A549 (cell line): ENCODE measurements at regions not wholly inside any gene's neighbourhood (a gene's known extent, or its start where the extent isn't known, plus 50 kb on each side); places are given as distances from the start of the nearest gene placed in this dataset.

Source experiments
- ATAC-seq, 2 experiments: fragments of 200-7000 bp in 1 of 2; fragments of >200 bp in 1 of 2; cut with Nextera tagmentation in 1 of 2; cut with Tn5 transposase in 1 of 2; 3 replicates each; pipeline versions ENCODE4 v1.8.0 to v1.9.1; 2018 to 2020; ENCODE audit warnings: mild to moderate bottlenecking in 1 of 2, moderate library complexity in 1 of 2
- CTCF ChIA-PET: fragments of 300-600 bp; sonication (Branson Sonifier 250); formaldehyde crosslinking; extraction: SDS; loops from one replicate; lab custom pipeline; 2021; ENCODE audit warnings: antibody characterized with exemption, inconsistent platforms; lab: Yijun Ruan, JAX
- POLR2A ChIA-PET: fragments of 350-600 bp; formaldehyde crosslinking; extraction: SDS; loops from one replicate; lab custom pipeline; 2021; ENCODE audit warnings: antibody characterized with exemption, inconsistent platforms; lab: Yijun Ruan, JAX
- DNase-seq, 2 experiments: peaks; one replicate each; pipeline versions ENCODE4 v3.0.0 to v3.0.0-alpha.2; 2011 to 2016; ENCODE audit warnings: low read depth in 1 of 2, low spot score in 1 of 2
- FAIRE-seq: peaks from 2 replicates; lab custom pipeline; 2011; peaks lifted over from hg19 to GRCh38; lab: Jason Lieb, UNC
- H3K27ac ChIP-seq, 2 experiments: fragments of >200 bp; sonication (Bioruptor Twin); formaldehyde crosslinking; 3 replicates each; pipeline ENCODE4 v1.5.1; 2016 to 2017
- H3K4me1 ChIP-seq: fragments of >200 bp; sonication (Bioruptor Twin); formaldehyde crosslinking; 3 replicates; pipeline ENCODE4 v1.6.1; 2016
- H3K4me2 ChIP-seq: fragments of >200 bp; sonication (Bioruptor Twin); formaldehyde crosslinking; 3 replicates; pipeline ENCODE4 v1.6.1; 2016
- H3K4me3 ChIP-seq: fragments of >200 bp; sonication (Bioruptor Twin); formaldehyde crosslinking; 3 replicates; pipeline ENCODE4 v1.5.1; 2016
- H3K9me3 ChIP-seq: fragments of >200 bp; sonication (Bioruptor Twin); formaldehyde crosslinking; 3 replicates; pipeline ENCODE4 v1.6.1; 2016
- BHLHE40 ChIP-seq: IDR thresholded peaks from 2 replicates; pipeline ENCODE4 v1.6.1; 2012; ENCODE audit warnings: low read depth, low read length, inconsistent platforms
- FOSB ChIP-seq: fragments of 250-450 bp; sonication (Bioruptor Pico); IDR thresholded peaks from 2 replicates; pipeline ENCODE4 v1.5.0; 2020; ENCODE audit warnings: mild to moderate bottlenecking, moderate library complexity
- FOSL2 ChIP-seq, 2 experiments: fragments of 450-650 bp in 1 of 2; fragments of >200 bp in 1 of 2; sonication (Bioruptor Twin) in 1 of 2; formaldehyde crosslinking; IDR thresholded peaks; 2 replicates each; pipeline versions ENCODE4 v1.5.0 to v1.6.1; 2016 to 2020; ENCODE audit warnings: mild to moderate bottlenecking in 1 of 2, moderate library complexity in 1 of 2
- HEYL ChIP-seq: fragments of 250-450 bp; sonication (Bioruptor Pico); IDR thresholded peaks from 2 replicates; pipeline ENCODE4 v1.8.0; 2021; ENCODE audit warnings: mild to moderate bottlenecking, moderate library complexity
- HOXA7 ChIP-seq: fragments of 250-450 bp; sonication (Bioruptor Pico); IDR thresholded peaks from 2 replicates; pipeline ENCODE4 v1.5.0; 2020; ENCODE audit warnings: mild to moderate bottlenecking, moderate library complexity
- NFE2L2 ChIP-seq: fragments of 150-350 bp; conservative IDR thresholded peaks from 2 replicates; pipeline ENCODE4 v1.6.1; 2014; ENCODE audit warnings: low read length
- NR3C1 ChIP-seq: fragments of >200 bp; sonication (Bioruptor Twin); formaldehyde crosslinking; IDR thresholded peaks from 3 replicates; pipeline ENCODE4 v1.6.1; 2017
- RAD21 ChIP-seq, 2 experiments: fragments of >200 bp in 1 of 2; sonication (Bioruptor Twin) in 1 of 2; formaldehyde crosslinking in 1 of 2; IDR thresholded peaks in 1 of 2; conservative IDR thresholded peaks in 1 of 2; 2 replicates in 1 of 2; 3 replicates in 1 of 2; pipeline ENCODE4 v1.6.1; 2012 to 2018; ENCODE audit warnings: inconsistent platforms in 1 of 2
- TP53 ChIP-seq: fragments of 250-450 bp; sonication (Bioruptor Pico); IDR thresholded peaks from 2 replicates; pipeline ENCODE4 v1.5.0; 2021; ENCODE audit warnings: mild to moderate bottlenecking, moderate library complexity
- ZNF302 ChIP-seq: fragments of 250-450 bp; sonication (Bioruptor Pico); IDR thresholded peaks from 2 replicates; pipeline ENCODE4 v1.9.0; 2021; ENCODE audit warnings: inconsistent platforms, mild to moderate bottlenecking, moderate library complexity
- ZSCAN20 ChIP-seq: fragments of 250-450 bp; sonication (Bioruptor Pico); IDR thresholded peaks from 2 replicates; pipeline ENCODE4 v1.8.0; 2022; ENCODE audit warnings: mild to moderate bottlenecking, moderate library complexity
- WGBS: methylation state at CpG from one replicate; pipeline ENCODE4 v1.1.6; 2017; ENCODE audit errors: missing lambda C conversion rate; 5-methylcytosine and 5-hydroxymethylcytosine counted together
- TF ChIP-seq, protein P1 (sequence below): fragments of 250-450 bp; sonication (Bioruptor Pico); IDR thresholded peaks from 2 replicates; pipeline ENCODE4 v1.5.0; 2020; ENCODE audit warnings: low read depth, mild to moderate bottlenecking, moderate library complexity
- TF ChIP-seq, protein P2 (sequence below): fragments of 200-600 bp; sonication (generic); IDR thresholded peaks from 2 replicates; pipeline ENCODE4 v1.6.1; 2016; ENCODE audit warnings: antibody characterized with exemption, mild to moderate bottlenecking, moderate library complexity
- TF ChIP-seq, protein P3 (sequence below): fragments of 250-450 bp; sonication (Bioruptor Pico); IDR thresholded peaks from 2 replicates; pipeline ENCODE4 v1.5.0; 2021; ENCODE audit warnings: mild to moderate bottlenecking, moderate library complexity, borderline replicate concordance

DNA sequence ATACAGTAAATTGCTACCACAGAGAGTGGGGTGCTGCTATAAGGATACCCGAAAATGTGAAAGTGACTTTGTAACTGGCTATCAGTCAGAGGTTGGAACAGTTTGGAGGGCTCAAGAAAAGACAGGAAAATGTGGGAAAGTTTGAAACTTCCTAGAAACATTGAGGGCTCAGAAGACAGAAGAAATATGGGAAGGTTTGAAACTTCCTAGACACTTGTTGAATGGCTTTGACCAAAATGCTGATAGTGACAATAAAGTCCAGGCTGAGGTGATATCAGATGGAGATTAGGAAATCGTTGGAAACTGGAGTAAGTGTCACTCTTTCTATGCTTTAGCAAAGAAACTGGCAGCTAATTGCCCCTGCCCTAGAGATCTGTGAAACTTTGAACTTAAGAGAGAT, 1158.6 kb upstream of the CDH6 start (continued):
- no peak for TF ChIP-seq BHLHE40
- TF ChIP-seq, all 56 proteins: peak for 0

DNA sequence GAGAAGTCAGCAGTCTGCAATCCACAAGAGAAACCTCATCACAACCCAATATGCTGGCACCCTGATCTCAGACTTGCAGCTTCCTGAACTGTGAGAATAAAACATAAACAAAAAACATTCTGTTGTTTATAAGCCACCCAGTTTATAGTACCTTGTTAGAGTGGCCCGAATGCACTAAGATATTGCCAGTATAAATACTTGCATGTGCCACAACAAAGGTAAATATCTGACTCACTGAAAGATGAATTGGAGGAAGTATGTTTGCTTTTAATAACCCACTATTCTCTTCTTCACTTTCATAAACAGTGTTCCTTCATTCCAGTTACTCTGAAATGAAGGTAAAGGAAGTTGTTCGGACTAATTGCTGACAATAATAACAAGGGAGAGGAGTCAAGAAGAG, 1163.4 kb upstream of the CDH6 start:
- FAIRE-seq = no peak
- ChIA-PET POLR2A (no interaction called here), CTCF (no interaction called here)
- Histone ChIP-seq H3K4me3 (no peak overlapping the region), H3K4me1 (no peaks in the 10 kb centered on the region), H3K4me2 (no peak overlapping the region), H3K9me3 (no peaks in the 10 kb centered on the region), H3K27ac (no peak overlapping the region)
- no peak for TF ChIP-seq NFE2L2
- no peak for ATAC-seq
- 4% methylated on average over 2 of the region's 2 CpGs for WGBS
- DNase-seq = no peak

DNA sequence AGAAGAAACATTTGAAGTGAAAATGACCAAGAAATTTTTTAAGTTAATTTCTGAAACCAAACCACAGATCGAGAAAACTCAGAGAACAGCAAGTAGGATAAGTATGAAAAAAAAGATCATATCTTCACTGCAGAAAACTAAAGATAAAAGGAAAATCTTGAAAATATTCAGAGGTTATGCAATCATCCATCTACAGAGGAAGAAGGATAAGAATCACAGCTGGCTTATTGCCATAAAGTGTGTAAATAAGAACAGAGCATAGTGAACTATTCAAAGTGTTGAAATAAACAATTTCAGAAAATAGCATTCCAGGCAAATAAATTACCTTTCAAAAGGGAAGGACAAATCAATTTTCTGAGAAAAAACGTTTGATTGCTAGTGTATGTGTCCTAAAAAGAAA, 1191.7 kb upstream of the CDH6 start:
- CTCF ChIA-PET = no interaction called here

DNA sequence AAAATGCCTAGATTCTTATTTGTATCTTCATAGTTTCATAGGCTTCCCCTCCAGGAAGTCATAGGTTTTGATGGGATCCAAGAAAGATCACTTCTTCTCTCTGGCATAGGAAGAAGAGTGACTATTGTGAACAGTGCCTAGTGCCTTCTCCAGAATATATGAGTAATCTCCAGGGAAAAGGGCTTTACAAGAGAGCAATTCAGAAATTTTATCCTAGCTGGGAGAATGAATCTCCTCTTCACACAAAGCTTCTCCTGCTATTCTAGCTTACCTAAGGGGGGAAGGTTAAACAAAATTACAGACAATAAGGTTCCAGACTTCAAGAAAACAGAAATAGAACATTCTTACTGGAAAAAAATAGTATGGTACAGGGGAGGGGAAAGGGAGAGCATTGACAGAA, 1193.3 kb upstream of the CDH6 start:
- Histone ChIP-seq H3K4me1 (no peaks in the 10 kb centered on the region), H3K4me3 (no peak overlapping the region), H3K9me3 (no peaks in the 10 kb centered on the region), H3K4me2 (no peak overlapping the region), H3K27ac (no peak overlapping the region)
- FAIRE-seq = no peak
- DNase-seq = no peak
- no peak for ATAC-seq
- ChIA-PET POLR2A (no interaction called here), CTCF (no interaction called here)
- TF ChIP-seq RAD21 (conservative IDR thresholded peaks at IDR 0.05 in 1 of 2, IDR thresholded peaks at IDR 0.05 in 1 of 2) (no peak), FOSL2 (IDR thresholded peaks at IDR 0.05) (no peak), FOSL2 (CRISPR knock-in tag; IDR thresholded peaks at IDR 0.05) (no peak), HEYL (CRISPR knock-in tag) (no peak)

More for the DNA sequence above, 1191.7 kb upstream of the CDH6 start:
- Histone ChIP-seq H3K4me2 (no peak overlapping the region), H3K27ac (no peak overlapping the region), H3K9me3 (no peaks in the 10 kb centered on the region), H3K4me3 (no peak overlapping the region), H3K4me1 (no peaks in the 10 kb centered on the region)
- ATAC-seq (no peak), FAIRE-seq (no peak), DNase-seq (no peak)
- POLR2A ChIA-PET = no interaction called here
- no peak for TF ChIP-seq ZNF302 (CRISPR knock-in tag)
- TF ChIP-seq, all 56 proteins: peak for 0
- WGBS = 10% methylated on average over 2 of the region's 2 CpGs

DNA sequence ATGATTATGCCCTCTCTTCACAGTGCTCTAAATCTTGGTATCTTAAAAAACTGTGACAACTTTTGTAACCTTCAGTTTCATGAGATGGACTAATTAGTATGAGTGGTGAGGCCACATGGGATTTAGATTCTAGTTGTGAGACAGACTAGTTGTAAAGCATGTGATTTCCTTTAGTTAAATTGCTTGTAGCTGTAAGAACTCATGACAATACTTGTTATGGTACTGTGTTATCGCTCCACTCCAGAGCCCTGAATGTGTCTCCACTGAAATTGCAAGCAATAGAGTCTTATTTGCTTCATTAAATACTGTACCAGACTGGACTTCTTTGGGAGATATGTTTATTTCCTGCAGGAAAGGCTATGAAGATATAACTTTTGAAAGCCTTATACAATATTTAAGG, 1198.3 kb upstream of the CDH6 start:
- 42% methylated on average over 1 of the region's 1 CpG for WGBS
- ChIA-PET POLR2A (no interaction called here), CTCF (no interaction called here)
- ATAC-seq (no peak), FAIRE-seq (no peak), DNase-seq (no peak)
- Histone ChIP-seq H3K9me3 (no peaks in the 10 kb centered on the region), H3K27ac (no peak overlapping the region), H3K4me1 (no peaks in the 10 kb centered on the region), H3K4me3 (no peak overlapping the region), H3K4me2 (no peak overlapping the region)
- TF ChIP-seq NFE2L2 = no peak
- no peak for TF ChIP-seq NR3C1
- TF ChIP-seq, protein P1, sequence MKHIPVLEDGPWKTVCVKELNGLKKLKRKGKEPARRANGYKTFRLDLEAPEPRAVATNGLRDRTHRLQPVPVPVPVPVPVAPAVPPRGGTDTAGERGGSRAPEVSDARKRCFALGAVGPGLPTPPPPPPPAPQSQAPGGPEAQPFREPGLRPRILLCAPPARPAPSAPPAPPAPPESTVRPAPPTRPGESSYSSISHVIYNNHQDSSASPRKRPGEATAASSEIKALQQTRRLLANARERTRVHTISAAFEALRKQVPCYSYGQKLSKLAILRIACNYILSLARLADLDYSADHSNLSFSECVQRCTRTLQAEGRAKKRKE (CRISPR knock-in tag) = no peak
- no peak for TF ChIP-seq FOSB (CRISPR knock-in tag)
- no peak for TF ChIP-seq TP53 (CRISPR knock-in tag)
- TF ChIP-seq, protein P2, sequence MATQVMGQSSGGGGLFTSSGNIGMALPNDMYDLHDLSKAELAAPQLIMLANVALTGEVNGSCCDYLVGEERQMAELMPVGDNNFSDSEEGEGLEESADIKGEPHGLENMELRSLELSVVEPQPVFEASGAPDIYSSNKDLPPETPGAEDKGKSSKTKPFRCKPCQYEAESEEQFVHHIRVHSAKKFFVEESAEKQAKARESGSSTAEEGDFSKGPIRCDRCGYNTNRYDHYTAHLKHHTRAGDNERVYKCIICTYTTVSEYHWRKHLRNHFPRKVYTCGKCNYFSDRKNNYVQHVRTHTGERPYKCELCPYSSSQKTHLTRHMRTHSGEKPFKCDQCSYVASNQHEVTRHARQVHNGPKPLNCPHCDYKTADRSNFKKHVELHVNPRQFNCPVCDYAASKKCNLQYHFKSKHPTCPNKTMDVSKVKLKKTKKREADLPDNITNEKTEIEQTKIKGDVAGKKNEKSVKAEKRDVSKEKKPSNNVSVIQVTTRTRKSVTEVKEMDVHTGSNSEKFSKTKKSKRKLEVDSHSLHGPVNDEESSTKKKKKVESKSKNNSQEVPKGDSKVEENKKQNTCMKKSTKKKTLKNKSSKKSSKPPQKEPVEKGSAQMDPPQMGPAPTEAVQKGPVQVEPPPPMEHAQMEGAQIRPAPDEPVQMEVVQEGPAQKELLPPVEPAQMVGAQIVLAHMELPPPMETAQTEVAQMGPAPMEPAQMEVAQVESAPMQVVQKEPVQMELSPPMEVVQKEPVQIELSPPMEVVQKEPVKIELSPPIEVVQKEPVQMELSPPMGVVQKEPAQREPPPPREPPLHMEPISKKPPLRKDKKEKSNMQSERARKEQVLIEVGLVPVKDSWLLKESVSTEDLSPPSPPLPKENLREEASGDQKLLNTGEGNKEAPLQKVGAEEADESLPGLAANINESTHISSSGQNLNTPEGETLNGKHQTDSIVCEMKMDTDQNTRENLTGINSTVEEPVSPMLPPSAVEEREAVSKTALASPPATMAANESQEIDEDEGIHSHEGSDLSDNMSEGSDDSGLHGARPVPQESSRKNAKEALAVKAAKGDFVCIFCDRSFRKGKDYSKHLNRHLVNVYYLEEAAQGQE = no peak
- TF ChIP-seq HOXA7 (CRISPR knock-in tag) = no peak
- TF ChIP-seq, protein P3, sequence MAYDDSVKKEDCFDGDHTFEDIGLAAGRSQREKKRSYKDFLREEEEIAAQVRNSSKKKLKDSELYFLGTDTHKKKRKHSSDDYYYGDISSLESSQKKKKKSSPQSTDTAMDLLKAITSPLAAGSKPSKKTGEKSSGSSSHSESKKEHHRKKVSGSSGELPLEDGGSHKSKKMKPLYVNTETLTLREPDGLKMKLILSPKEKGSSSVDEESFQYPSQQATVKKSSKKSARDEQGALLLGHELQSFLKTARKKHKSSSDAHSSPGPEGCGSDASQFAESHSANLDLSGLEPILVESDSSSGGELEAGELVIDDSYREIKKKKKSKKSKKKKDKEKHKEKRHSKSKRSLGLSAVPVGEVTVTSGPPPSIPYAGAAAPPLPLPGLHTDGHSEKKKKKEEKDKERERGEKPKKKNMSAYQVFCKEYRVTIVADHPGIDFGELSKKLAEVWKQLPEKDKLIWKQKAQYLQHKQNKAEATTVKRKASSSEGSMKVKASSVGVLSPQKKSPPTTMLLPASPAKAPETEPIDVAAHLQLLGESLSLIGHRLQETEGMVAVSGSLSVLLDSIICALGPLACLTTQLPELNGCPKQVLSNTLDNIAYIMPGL = no peak
- TF ChIP-seq BHLHE40 = no peak
- no peak for TF ChIP-seq ZSCAN20 (CRISPR knock-in tag)
